ENCODE measurements at regions not wholly inside any gene's neighbourhood (a gene's known extent, or its start where the extent isn't known, plus 50 kb on each side); places are given as distances from the start of the nearest gene placed in this dataset.

- TF ChIP-seq CTCF (IDR thresholded peaks at IDR 0.05) (no peak), EZH2 (IDR thresholded peaks at IDR 0.05; ENCODE audit: borderline replicate concordance, insufficient read depth, low read depth, low read length, poor library complexity, severe bottlenecking) (no peak)
These were observed 85.6 kb upstream of the GRIA4 start for GRCh38 chr11:105524286-105524685.

Measured in B cell (primary cell).